COR-L47 (cell line): ENCODE measurements at regions not wholly inside any gene's neighbourhood (a gene's known extent, or its start where the extent isn't known, plus 50 kb on each side); places are given as distances from the start of the nearest gene placed in this dataset.

Experiments
- DNase-seq: peaks from one replicate; lab custom pipeline; 2025; lab: John Stamatoyannopoulos, UW

DNA sequence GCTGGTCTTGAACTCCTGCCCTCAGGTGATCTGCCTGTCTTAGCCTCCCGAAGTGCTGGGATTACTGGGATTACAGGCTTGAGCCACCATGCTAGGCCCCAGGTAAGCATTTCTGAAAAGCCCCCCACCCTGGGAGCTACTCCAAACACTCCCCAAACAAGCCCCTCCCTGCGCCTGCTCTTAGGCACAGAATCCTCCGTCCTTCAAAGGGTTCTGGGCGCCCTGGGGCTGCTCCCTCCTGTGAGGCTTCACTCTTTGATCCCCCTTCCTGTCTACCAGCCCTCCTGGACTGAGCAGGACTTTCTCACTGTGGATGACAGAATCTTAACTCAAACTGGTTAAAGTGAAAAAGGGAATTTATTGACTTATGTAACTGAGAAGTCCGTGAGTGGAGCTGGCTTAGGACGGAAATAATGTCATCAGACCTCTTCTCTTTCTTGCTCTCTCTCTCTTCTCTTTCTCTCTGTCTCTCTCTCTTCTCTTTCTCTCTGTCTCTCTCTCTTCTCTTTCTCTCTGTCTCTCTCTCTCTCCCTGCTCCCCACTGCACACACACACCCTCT, 66.9 kb upstream of the CLMN start:
- DNase-seq = no peak

DNA sequence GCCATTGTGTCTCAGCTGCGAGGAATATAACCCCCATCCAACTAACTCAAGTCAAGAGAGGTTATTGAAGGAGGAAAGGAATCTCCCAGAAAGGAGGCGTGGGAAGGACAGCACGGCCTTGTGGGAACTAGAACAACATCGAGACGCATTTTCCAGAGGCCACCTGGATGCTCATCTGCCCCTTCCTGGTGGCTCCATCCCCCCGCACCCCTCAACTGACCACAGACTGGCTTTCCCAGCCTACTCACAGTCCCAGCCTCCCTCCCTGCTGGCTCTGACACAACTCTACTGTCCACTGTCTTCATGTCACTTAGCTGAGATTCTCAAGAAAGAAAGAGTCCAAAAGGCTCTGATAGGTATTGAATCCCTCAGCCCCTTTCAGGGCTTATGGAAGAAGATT, 66.0 kb upstream of the CLMN start:
- no peak for DNase-seq

DNA sequence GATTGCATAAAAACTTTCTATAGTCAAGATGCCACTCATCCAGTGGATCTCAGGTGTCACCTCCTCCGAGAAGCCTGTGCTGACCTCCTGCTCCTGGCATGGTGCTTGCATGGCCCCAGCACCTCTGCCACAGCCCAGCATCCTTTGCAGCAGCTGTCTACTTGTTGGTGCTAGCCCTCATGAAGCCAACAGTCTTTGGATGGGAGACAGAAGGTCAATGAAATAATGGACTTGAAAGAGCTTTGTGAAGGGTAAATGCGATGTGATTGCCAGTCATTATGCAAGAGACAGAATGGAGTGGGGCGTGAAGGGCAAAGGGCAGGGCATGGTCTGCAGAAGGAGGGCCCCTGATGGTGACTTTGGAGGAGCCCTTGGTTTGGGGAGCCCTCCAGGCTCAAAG, 63.0 kb upstream of the CLMN start:
- DNase-seq = no peak

DNA sequence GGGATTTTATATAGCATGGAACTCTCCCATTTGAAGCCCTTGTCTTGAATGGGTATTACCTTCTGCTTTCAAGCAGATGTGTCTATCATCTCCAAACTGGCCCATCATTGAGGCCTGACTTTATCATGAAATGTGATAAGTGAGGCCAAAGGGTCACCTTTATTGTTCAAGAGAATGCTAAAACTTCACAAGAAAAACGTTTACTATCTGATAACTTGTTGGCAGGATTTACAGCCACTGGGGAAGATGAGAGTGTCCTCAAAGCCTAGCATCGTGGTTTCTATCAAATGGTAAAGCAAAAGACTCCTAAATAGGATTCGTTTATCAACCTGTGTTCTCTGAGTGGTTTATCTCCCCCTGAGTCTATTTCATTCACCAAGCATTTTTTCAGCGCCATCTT, 62.0 kb upstream of the CLMN start:
- no peak for DNase-seq

DNA sequence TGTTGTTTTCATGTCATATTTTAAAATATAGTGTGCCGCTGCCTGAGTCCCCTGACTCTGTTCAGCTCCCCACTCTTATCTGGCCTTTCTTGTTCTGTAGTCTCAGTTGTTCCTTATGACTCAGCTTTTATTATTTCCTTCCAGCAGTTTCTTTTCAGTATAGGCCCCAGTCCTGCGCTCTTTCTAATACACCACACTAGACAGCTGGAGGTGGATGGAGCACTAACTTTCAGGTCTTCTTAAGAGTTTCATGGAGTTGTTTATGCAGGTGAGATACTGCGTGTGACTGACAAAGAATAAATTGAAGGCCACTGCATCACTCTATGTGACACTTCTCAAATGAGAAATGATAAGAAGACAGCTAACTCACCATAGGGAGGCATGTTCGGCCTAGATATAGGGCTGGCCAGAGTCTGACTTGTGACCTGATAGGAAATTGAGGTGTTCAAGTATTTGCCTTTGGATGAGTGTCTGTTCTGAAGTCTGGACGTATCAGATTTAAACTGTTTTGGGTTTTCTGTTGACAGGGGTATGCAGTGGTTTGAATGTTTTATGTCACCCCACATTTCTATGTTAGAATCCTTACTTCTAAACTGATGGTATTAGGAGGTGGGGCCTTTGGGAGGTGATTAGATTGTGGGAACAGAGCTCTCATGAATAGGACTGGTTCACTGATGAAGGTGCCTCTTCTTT, 60.8 kb upstream of the CLMN start:
- no peak for DNase-seq

DNA sequence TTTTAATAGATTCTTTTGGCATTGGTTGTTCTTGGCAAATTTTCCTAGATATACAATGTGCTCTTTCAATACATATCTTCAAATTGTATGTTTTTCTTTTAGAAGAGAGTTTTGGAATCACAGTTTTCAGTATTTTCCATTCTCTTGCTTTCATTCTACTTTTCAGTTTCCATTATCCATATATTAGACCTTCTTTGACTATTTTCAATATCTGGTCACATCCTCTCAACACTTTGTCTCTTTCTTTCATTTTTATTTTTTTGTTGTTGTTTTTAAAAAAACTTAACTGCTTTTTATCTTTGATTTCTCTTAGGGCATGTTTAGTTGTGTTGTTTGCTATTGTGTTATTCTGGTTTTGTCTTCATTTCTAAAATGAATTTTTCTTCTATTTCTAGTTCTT, 59.9 kb upstream of the CLMN start:
- DNase-seq = no peak

DNA sequence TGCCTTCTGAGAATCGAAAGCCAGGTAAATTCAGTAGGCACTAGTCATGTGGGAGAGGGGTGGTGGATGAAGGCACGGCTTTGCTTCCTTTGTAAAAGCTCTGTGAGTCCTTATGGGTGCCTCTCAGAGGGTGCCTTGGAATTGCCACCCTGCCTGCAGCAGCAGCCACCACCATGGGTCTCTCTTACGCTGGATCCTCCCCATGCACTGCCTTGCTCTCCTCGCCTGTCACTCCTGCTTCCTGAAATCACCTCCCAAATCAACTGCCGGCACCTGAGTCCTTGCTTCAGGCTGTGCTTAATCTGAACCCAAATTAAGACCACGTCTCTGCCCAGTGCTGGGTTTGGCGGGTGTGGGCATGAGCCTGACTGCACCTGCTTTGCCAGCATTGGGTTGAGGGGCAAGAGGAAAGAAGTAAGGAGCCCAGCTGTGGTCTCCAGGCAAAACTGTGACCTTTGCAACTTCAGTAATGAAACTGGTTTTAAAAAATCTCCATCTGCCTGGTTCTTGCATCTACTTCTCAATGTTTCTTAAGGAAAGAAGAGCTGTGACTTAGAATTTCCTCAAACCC, 55.9 kb upstream of the CLMN start:
- no peak for DNase-seq

DNA sequence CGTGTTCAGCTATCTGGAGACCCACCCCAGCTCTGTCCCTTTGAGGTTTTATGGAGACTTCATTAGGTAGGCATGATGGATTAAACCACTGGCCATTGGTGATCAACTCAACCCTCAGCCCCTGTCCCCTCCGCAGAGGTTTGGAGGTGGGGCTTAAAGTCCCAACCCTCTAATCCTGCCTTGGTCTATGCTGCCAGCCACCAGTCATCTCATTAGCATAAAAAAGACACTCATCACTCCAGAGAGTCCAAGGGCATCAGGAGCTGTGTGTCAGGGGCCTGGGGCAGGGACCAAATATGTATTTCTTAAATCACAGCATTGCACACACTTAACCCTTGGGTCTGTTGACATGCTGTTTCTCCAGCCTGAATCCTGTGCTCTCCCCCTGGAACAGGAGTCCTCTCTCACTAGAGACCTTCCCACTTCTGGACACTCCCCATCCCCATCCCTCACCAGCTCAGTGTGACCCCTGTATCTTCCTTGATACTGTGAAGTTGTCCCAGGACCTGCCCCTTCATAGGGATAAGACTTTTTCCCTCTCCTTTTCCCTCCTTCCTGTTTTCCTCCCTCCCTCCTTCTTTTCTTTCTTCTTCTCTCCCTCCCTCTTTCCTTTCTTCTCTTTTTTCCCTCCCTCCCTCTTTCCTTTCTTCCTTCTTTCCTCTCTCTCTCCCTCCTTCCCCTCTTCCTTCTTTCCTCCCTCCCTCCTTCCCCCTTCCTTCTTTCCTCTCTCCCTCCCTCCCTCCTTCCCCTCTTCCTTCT, 54.7 kb upstream of the CLMN start:
- DNase-seq = no peak

DNA sequence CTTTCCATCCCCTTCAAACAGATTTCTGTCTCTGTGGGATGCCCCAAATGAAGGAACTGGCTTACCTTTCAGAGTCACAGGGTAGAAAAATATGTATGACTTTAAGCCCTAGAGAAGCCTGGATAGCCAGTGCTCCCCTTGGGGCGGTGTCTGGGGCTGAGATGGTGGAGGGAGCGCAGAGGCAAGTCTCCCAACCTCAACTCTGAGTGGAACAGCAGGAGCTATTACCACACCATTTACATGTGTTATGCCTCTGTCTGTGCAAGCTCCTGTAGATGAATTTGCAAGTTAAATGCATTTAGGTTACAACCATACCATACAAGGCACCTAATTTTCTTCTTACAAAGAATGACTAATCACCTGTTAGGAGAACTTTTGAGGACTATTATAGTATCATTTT, 50.4 kb upstream of the CLMN start:
- no peak for DNase-seq
